GM18507 (cell line): ENCODE measurements at regions not wholly inside any gene's neighbourhood (a gene's known extent, or its start where the extent isn't known, plus 50 kb on each side); places are given as distances from the start of the nearest gene placed in this dataset.
"Not testable (repeated sequence)": the region's sequence is repeated elsewhere in the genome, so short reads cannot be mapped to it uniquely, and the experiment has no call there.

ENCODE experiments used
- DNase-seq: peaks from one replicate; pipeline ENCODE4 v3.0.0; 2011; ENCODE audit warnings: low read depth; ENCODE audit not compliant: insufficient read length; ENCODE audit errors: extremely low spot score
- FAIRE-seq: peaks from 2 replicates; lab custom pipeline; 2011; peaks lifted over from hg19 to GRCh38; lab: Jason Lieb, UNC

DNA sequence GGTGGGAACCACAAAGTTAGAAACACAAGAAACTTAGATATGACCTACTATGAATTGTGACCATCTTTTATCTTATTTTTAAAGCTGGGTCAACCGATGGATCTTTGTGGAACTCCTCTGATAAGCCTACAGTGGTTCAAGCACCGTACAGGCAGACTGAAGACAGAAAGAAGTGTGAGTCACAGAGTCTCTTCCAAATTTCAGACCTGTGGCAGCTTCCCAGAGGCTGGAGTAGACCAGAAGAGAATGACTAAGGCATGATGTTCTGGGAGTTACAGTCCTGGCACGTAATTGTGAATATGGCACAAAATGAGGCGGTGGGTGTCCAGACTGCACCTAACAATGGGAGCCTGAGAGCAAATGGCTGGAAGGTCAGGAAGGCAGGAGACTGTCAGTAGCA is 70.0 kb downstream of the LMO4 start:
- FAIRE-seq (no peak), DNase-seq (no peak)

DNA sequence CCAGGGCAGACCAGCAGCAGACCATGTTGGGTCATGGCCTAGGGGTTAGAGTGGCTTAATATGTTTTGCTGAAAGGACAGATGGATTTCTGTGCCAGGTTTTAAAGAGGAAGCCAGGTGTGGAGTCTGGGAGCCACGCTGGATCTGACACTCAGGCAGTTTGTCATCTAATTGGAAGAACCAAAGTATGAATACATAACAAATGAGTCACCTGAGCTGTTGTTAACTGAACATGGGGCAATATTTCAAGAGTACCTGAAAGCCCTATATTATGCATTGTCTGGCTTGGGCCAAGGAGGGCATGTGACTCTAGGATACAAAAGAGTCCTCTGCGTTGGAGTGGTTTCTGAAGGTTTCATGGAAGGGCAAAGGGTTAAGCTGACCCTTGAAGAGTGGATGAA is 70.6 kb downstream of the LMO4 start:
- FAIRE-seq (no peak), DNase-seq (no peak)

DNA sequence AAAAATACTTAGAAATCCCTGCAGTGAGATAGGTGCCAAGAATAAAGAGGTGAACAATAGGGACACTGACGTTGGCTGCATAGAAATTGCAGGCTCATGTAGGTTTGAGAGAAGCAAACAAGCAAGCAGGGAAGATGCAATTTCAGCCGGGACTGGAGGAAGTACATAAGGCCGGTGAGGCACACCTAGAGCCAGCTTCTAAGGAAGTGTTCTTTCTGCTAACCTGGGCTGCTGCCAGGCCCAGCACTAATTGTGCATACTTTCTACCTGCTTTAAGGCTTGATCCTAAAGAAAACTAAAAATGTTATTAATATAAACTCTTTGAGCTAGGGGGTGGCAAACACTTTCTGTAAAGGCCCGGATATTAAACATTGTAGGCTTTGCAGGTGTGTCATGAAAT is 71.0 kb downstream of the LMO4 start:
- DNase-seq = no peak

DNA sequence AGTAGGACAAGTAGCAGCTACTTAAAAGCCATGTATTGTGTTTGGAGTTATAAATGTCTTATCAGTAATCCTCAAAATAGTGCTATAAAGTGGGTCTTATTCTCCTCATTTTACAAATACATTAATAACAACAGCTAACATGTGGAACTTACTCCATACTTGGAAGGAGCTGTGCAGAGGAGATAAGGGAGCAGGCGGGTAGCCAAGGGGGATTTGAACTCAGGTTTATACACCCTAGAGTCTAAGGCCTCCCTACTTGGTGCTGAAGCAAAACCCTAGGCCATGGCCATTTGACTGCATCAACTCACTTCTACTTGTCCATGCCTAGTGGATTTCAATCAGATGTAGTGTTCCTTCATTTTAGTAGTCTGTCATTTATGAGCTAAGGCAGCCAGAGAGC is 72.1 kb downstream of the LMO4 start:
- FAIRE-seq = no peak
- no peak for DNase-seq

More for the DNA sequence above, 71.0 kb downstream of the LMO4 start:
- FAIRE-seq = no peak

DNA sequence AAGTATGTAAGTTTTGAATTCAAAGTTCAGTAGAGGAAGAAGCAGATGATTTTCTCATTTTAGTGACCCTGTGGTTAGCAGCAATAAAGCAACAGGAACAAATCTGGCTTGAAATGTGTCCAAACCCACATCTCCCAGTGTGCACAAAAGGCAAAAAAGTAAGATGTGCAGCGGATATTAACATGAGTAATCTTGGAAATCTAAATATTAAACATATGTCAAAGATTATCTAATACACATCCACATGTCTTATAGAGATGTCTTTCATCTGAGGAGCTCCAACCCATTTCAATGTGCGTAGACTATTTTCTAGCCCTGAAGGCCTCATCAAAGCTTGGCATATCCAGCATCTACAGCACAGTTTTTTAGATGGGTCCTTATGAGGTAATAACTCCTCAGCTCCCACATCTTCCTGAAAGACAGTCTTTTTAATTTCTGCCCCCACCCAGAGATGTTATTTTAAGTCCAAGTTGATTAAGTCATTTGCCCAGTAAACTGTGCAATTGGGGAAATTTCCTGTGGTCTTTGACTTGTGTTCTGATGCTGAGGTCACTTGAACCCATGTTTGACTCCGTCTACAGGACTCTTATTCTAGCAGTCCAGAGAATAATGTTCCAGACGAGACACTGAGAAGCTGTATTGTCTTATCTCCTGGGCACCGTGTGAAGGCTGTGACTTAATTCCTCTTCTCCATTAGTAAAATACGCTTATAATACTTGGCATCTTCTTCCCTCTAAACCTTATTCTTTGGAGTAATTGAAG is 73.7 kb downstream of the LMO4 start:
- DNase-seq (no peak), FAIRE-seq (peak; percentile 12)

DNA sequence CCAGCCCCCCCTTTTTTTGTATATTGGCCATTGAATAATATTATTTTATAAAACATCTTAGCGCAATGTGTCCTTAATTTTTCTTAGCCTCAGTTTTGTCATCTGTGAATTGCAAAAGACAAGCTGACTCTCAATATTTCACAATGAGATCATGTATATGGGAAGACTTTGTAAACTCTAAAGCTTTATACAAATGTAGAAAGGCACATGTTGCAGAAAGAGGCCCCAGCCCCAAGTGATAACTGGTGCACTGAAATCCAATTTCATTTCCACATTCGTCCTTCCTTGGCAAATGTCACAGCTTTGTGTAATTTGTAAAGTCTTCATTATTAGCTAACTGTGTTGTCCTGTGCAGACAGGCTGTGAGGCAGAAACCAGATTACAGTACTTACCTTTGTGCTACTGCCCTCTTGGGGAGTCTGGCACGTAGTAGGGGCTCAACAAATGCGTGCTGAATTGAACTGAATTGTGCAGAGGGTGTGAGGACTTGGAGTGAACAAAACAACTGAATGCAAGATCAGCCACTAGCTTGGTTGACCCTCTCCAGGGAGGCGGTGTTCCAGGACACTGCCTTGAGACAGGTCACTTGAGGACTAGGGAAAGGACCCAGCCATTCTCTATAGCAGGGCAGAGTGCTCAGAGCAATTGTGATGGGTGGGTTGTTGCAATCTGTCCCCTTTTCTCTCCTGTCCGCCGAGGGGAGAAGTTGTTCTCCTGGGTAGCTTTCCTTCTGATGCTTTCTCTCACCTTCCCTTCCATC is 74.6 kb downstream of the LMO4 start:
- FAIRE-seq (no peak), DNase-seq (no peak)

DNA sequence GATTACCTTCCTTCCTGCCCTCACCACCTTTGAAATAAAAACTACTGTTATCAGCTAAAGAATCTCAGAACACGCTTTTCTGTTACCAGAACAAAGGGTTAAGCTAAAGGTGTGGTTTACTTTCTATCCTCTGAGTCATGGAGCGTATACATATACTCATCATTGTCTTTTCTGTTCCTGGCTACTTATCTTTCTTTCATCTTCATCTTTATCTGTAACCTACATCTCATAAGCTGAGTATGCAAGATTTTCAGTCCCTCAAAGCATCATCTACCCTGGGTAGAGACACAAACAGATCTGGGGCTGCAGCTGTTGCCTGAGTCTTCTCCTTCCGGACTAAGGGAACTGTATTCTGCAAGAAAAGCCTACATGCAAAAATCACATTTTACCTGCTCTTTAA is 75.6 kb downstream of the LMO4 start:
- FAIRE-seq (no peak), DNase-seq (no peak)

DNA sequence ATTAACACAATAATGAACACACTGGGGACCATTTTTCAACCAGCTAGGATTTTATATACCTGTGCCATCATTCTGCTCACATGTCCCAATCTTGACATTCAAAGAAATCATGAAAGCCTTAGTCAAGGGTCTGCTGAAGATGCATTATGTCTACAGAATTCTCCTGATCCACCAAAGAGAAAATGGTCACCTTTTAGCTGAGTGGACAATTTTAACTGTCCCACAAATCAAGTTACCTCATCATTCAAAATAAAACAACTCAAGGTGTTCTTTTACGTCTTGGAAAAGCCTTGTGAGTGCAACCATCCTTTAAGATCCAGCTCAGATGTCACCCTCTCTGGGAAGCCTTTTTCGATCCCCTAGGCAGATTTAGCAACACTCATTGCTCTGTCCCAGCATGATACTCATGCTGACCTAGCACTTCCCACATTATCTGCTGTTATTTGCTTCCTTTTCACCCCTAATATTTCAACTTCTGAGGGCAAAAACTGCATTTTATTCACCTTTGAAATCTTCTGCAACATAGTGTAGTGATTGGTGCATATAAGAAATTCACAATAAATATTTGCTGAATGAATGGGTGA is 80.1 kb downstream of the LMO4 start:
- DNase-seq = no peak
- no peak for FAIRE-seq

DNA sequence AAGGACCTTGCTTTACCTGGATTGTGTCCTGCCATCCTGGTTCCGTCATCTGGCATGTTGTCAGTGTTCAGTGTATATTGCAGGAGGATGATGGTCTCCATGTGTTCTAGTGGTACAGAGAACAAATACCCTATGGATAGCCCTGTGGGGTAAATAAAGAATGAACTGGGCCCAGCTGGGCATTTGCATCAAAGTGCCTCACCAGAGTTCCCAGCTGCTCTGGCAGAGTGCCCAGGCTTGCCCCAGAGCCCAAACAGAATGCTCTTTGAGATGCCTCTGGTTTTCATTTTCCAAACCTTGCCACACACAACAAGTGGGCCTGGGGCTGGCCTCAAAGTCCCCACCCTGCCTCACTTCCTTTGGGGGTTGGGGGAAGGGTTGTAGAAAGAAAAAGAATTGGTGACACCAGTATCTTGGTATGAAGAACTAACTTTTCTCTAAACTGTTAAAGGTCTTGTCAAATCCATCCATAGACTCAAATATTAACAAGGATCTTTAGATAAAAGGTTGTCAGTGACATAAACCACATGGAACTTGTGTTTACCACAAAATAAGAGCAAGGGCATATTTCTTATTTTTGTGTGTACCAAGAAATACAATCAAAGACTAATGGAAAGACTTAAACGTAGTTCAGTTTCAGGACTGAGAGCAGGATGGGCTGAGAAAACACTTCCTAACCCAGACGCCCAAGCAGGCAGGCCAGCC is 82.2 kb downstream of the LMO4 start:
- FAIRE-seq (no peak), DNase-seq (no peak)

DNA sequence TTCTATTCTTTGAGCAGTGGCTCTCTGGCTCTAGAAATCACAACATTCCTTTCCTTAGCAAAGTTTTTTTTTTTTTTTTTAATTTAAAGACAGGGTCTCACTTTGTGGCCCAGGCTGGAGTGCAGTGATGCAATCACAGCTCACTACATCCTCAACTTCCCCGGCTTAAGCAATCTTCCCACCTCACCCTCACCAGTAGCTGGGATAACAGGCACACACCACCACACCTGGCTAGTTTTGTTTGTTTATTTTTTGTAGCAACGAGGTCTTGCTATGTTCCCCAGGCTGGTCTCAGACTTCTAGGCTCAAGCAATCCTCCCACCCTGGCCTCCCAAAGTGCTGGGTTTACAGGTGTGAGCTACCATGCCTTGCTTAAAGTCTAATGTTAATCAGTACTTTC is 85.2 kb downstream of the LMO4 start:
- DNase-seq, FAIRE-seq: not testable (repeated sequence)

DNA sequence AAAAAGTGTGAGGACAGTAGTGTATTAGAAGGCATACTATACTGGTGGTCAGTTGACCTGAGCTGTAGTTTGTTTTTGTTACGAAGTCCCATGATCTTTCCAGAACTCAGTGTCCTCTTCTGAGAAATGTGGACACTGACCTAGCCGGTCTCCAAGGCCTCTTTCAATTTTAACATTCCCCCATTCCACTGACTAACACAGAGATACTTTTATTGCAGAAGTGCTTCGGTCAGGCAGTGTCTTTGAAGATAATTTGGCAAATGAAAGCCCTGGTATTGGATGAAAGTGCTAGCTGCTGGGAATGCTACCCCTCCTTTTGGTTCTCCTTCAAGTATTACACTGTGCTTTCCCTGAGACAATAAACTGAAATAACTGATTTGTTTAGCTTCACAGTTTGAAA is 89.4 kb downstream of the LMO4 start:
- DNase-seq (no peak), FAIRE-seq (no peak)

DNA sequence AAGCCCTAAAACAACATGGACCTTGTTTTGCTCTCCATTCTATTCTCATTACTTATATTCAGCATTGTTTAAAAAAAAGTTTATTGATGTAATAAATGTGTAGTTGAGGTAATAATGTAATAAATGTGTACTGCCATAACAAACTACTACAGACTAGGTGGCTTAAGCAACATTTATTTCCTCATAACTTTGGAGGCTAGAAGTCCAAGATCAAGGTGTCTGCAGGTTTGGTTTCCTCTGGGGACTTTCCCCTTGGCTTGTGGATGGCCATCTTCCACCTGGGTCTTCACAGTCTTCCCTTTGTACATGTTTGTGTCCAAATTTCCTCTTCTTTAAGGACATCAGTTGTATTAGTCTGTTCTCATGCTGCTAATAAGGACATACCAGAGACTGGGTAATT is 93.1 kb downstream of the LMO4 start:
- FAIRE-seq (no peak), DNase-seq (no peak)

DNA sequence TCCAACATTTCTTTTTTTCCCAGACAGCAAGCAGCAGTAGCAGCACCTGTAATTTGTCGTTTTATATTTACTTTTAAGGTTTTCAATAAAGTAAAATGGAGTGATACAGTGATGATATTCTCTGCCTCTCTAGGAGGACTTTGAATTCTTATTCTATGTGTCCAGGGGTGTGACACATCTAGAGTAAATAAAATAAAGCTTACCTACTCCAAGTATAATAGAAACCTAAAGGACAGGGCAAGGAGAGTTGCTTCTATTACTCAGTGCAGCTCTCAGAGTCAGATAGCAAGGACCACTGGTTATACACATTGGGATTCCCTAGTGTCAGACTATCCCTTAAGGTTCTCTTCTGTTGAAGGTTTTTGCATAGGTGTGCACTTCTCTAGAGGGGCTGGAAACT is 95.9 kb downstream of the LMO4 start:
- FAIRE-seq = no peak
- DNase-seq = no peak

DNA sequence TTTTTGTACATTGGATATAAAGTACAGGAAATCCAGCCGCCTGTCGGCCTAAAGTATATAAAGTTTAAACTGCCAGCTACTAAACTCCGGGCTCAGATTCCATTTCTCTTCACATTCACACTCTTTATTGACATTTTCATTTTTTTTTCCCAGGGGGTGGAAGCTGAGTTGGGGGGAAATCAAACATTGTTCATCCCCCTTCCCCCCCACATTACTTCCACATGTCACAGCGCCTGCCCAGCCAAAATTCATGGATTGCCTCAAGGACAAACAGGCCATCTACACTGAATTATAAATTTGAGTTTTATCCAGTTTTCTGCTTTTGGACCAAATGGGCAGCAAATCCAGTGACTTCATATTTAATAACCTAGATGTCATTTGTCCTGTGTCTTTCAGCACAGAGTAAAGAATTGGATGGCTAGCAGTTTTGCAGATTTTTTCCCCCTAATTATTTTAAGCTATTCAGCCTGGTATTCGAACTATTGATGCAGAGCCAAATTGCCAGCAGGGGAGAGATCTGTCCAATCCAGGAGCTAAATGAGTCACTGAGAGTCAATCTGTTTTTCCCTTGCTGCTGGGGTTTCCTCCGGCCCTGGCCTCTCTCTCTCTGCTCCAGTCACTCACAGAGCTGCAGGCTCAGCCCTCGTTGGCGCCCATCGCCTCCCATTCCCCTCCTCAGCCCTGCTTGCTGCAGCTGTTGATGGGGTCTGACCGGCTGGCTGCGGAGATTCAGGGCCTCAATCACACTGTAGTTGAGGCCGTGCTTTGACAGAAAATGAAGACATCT is 98.0 kb downstream of the LMO4 start:
- no peak for FAIRE-seq
- DNase-seq = no peak

DNA sequence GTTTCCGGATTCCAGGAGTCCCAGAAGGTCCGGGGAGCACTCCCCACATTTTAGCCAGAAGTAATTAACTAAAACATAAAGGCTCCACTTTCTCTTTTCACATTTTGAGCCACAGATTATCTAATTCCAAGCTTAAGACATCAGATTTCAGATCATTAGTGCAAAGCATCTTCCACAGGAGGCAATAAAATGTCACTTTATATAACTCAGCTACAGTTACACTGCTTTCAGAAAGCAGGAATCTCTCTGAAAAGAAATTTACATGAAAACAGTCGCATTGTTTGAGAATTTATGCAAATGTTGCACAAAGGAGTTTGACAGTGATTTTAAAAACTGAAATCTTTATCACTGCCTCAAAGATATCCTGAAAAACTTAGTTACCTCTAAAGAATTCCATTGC is 99.7 kb downstream of the LMO4 start:
- FAIRE-seq = no peak

DNA sequence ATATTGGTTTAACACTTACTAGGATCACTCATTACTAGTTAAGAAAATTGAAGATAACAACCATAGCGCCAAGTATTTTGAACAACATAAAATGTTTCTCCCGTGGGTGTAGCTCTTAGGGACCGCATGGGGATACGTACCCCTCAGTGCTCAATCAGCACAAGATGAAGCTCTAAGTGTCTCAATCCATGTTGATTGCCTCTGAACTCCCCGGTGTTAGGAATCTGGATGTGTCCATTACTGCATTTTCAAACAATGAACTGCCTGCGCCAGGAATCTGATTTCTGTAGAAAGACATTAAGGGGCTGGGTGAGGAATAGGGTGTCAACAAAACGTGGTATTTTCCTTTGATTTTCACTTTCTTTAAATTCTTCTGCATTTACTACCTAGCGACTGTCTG is 100.2 kb downstream of the LMO4 start:
- no peak for DNase-seq
- no peak for FAIRE-seq

More for the DNA sequence above, 99.7 kb downstream of the LMO4 start:
- no peak for DNase-seq

DNA sequence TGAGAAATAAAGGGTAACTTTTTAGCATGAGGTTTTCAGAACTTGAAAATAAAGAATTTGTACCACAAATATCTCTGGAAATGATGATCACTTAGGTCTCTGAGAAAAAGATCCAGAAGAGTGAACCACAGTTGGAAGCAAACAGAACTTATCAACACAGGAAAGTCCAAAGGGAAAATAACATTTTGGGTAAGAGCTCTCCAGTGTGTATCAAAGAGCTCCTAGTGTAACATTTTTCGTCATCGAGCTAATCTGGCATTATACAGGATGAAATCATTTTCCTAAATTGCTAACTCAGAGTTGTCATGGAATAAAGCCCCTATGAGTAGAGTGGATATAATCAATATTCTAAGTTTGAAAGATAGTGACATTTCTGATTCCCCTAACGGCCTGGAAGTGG is 104.0 kb downstream of the LMO4 start:
- DNase-seq (no peak), FAIRE-seq (no peak)

DNA sequence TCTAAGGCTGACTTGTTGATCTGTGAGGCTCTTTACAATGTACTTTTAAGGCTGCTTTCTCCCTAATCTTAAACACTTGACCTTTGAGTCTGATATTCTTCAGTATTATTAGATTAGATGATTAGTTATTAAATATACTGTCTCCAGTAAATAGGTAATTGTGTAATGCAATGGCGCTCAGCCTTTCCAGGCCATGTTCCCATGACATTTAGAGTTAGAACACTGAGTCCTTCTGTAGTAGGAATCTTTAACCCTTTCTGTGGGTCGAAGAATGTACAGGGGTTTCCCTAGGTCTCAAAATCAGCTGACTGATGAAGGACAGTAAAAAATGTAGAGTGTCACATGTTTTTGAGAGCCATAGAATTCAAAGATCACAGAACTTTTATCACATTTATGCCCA is 104.4 kb downstream of the LMO4 start:
- not testable (repeated sequence) for DNase-seq, FAIRE-seq

DNA sequence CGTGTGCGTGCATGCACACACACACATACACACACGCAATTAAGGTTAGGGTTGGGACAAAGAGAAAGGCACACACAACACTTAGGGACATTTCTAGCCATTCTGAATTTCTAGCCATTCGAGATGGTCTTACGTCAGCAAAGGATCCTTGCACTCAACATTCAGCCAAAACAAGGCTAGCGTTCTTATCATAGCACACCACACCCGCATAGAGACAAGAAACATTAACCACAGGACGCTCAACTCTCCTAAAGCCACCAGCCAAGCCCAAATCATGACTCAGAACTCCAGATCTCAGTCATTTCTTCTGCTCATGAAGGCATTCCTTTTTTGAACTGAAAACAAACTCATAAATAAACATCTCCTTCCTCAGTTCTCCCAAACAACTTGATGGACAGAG is 106.8 kb downstream of the LMO4 start:
- no peak for DNase-seq
- FAIRE-seq = no peak
